ENCODE measurements at regions not wholly inside any gene's neighbourhood (a gene's known extent, or its start where the extent isn't known, plus 50 kb on each side); places are given as distances from the start of the nearest gene placed in this dataset.

DNA sequence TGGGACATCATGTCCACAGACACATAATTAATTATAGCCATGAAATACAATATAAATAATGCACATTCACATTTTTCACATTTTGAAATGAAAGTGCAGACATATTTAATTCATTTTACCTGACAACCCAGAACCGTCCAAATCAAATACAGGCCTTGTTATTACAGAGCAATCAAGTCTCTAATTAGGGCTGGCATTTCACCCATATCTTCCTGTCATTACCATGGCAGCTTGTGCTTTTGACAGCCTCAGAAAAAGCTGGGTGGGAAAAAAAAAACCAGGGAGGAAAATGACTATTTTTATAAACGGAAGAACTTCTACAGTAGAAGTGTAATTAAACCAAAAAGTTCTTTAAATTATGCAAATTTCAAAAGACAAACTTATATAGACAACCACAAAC is 436.4 kb downstream of the FBXO15 start:
- no peaks in the 10 kb centered on the region for H3K4me1 ChIP-seq
- intact Hi-C loops (cut with DNase I), result no loop called here

DNA sequence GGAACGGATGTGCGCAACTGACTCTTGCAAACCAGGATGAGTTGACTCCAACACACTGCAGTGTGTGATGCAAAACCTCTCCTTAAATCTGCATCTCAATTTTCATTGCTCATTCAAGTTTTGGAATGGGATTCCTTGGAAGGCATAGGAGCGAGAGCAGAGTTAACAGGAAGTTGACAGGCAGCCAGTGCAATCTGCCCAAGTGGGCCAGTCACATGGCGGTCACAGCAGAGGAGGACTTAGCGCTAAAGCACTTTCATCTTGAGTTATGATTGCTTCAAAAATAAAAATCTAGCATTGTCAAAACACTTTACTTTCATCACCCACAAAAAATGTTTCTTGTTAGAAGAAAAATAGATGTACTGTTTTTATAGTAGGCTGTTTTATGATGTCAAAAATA is 439.0 kb downstream of the FBXO15 start:
- H3K4me1 ChIP-seq, result no peaks in the 10 kb centered on the region
- no peak overlapping the region for H3K27ac ChIP-seq
- H3K4me3 ChIP-seq, result no peak overlapping the region
- no peaks in the 10 kb centered on the region for H3K36me3 ChIP-seq
- no peak for DNase-seq (ENCODE audit: low spot score in 2 of 2)
- H3K9me3 ChIP-seq, result no peaks in the 10 kb centered on the region
- intact Hi-C loops (cut with DNase I), result no loop called here
- TF ChIP-seq, protein P1, sequence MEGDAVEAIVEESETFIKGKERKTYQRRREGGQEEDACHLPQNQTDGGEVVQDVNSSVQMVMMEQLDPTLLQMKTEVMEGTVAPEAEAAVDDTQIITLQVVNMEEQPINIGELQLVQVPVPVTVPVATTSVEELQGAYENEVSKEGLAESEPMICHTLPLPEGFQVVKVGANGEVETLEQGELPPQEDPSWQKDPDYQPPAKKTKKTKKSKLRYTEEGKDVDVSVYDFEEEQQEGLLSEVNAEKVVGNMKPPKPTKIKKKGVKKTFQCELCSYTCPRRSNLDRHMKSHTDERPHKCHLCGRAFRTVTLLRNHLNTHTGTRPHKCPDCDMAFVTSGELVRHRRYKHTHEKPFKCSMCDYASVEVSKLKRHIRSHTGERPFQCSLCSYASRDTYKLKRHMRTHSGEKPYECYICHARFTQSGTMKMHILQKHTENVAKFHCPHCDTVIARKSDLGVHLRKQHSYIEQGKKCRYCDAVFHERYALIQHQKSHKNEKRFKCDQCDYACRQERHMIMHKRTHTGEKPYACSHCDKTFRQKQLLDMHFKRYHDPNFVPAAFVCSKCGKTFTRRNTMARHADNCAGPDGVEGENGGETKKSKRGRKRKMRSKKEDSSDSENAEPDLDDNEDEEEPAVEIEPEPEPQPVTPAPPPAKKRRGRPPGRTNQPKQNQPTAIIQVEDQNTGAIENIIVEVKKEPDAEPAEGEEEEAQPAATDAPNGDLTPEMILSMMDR (IDR thresholded peaks at IDR 0.05), result no peak
- H3K27me3 ChIP-seq, result no peaks in the 10 kb centered on the region

More for the DNA sequence above, 436.4 kb downstream of the FBXO15 start:
- TF ChIP-seq, protein P1 (IDR thresholded peaks at IDR 0.05), result no peak
- Histone ChIP-seq H3K36me3 (no peaks in the 10 kb centered on the region), H3K27me3 (no peaks in the 10 kb centered on the region), H3K9me3 (no peaks in the 10 kb centered on the region), H3K4me3 (no peak overlapping the region), H3K27ac (no peak overlapping the region)
- DNase-seq (ENCODE audit: low spot score in 2 of 2), result no peak

DNA sequence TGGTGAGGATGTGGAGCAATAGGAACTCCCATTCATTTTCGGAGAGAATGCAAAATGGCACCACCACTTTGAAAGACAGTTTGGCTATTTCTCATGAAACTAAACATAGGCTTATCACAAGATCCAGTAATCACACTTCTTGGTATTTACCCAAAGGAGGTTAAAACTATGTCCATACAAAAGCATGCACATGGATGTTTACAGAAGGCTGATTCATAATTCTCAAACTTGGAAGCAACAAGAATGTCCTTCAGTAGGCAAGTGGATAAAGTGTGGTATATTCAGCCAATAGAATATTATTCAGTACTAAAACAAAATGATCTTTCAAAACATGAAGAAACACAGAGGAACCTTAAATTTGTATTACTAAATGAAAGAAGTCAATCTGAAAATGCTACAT is 440.6 kb downstream of the FBXO15 start:
- intact Hi-C loops (cut with DNase I), result no loop called here
- no peak overlapping the region for H3K4me3 ChIP-seq
- no peak overlapping the region for H3K27ac ChIP-seq
- DNase-seq (ENCODE audit: low spot score in 2 of 2), result no peak
- no peaks in the 10 kb centered on the region for H3K4me1 ChIP-seq
- TF ChIP-seq, protein P1 (IDR thresholded peaks at IDR 0.05), result no peak
- no peaks in the 10 kb centered on the region for H3K9me3 ChIP-seq
- H3K36me3 ChIP-seq, result no peaks in the 10 kb centered on the region
- no peaks in the 10 kb centered on the region for H3K27me3 ChIP-seq

DNA sequence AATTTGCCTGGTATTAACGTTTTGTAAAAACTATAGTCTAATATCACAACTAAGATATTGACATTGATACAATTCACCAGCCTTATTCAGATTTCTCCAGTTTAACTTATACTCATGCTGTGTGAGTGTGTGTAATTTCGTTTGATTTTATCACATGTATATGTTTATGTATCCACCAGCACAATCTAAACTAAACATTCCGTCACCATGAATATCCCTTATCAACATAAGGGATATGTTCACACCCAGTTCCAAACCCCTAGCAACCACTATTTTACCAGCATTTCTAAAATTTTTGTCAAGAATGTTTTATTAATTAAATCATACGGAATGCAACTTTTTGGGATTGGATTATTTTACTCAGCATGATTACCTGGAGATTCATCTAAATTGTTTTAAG is 450.3 kb downstream of the FBXO15 start:
- H3K4me1 ChIP-seq, result no peaks in the 10 kb centered on the region
- intact Hi-C loops (cut with DNase I), result no loop called here
- TF ChIP-seq, protein P1 (IDR thresholded peaks at IDR 0.05), result no peak

DNA sequence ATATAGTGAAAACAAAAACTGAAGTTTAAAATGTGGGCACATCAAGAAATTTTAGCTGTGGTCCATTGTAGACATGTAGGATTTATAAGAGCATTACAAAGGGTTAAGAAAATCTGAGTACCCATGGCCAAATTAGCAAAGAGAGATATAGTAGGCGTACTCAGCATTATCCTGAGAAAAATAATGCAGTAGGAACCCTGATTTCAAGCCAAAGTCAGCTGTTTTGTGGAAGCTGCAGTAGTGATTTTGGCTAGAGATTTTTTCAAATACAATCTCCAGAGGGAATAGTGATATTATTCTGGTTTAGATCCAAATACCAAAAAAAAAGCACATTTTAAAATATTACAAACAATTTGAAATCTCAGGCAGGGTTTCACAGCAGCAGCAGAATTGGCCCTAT is 450.9 kb downstream of the FBXO15 start:
- no peak overlapping the region for H3K27ac ChIP-seq
- no peaks in the 10 kb centered on the region for H3K4me1 ChIP-seq
- H3K36me3 ChIP-seq, result no peaks in the 10 kb centered on the region
- intact Hi-C loops (cut with DNase I), result no loop called here
- H3K9me3 ChIP-seq, result no peaks in the 10 kb centered on the region
- H3K27me3 ChIP-seq, result no peaks in the 10 kb centered on the region
- no peak overlapping the region for H3K4me3 ChIP-seq
- TF ChIP-seq, protein P1 (IDR thresholded peaks at IDR 0.05), result no peak
- no peak for DNase-seq (ENCODE audit: low spot score in 2 of 2)

More for the DNA sequence above, 450.3 kb downstream of the FBXO15 start:
- Histone ChIP-seq H3K4me3 (no peak overlapping the region), H3K9me3 (no peaks in the 10 kb centered on the region), H3K27me3 (no peaks in the 10 kb centered on the region), H3K27ac (no peak overlapping the region), H3K36me3 (no peaks in the 10 kb centered on the region)
- DNase-seq (ENCODE audit: low spot score in 2 of 2), result no peak

DNA sequence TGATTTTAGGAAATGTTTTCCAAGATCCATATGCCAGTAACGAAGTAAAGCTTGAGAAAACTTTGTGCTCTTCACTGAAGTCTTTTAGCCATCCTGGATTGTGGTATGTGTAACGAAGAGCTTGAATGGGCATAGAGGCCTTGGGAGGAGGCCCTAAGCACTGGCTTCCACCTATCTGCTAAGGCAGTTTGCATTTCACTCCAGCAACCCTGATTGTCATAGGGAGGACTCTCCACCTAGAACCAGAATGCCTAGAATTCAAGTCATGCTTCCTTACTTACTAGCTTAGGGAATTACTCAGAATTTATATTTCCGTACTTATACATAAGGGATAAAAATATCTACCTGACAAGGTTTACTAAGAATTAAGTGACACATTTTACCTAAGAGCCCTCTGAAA is 451.5 kb downstream of the FBXO15 start:
- no peak overlapping the region for H3K4me3 ChIP-seq
- H3K36me3 ChIP-seq, result no peaks in the 10 kb centered on the region
- H3K27me3 ChIP-seq, result no peaks in the 10 kb centered on the region
- H3K9me3 ChIP-seq, result no peaks in the 10 kb centered on the region
- no peaks in the 10 kb centered on the region for H3K4me1 ChIP-seq
- no peak overlapping the region for H3K27ac ChIP-seq
- intact Hi-C loops (cut with DNase I), result no loop called here
- TF ChIP-seq, protein P1 (IDR thresholded peaks at IDR 0.05), result no peak
- DNase-seq (ENCODE audit: low spot score in 2 of 2), result no peak

Data from ascending aorta (tissue), 2 donors.